Liver (tissue), 8 donors: ENCODE measurements at regions not wholly inside any gene's neighbourhood (a gene's known extent, or its start where the extent isn't known, plus 50 kb on each side); places are given as distances from the start of the nearest gene placed in this dataset.

Source experiments
- DNase-seq: peaks from one replicate; pipeline ENCODE4 v3.0.0-alpha.2; 2017; ENCODE audit warnings: low spot score
- H3K27ac ChIP-seq, 2 donors: one replicate each; pipeline ENCODE4 v1.7.0; 2013; ENCODE audit warnings: inconsistent platforms in 2 of 2, low read length in 2 of 2, control low read depth in 1 of 2, low read depth in 1 of 2, mild to moderate bottlenecking in 1 of 2
- H3K27me3 ChIP-seq, 4 donors: one replicate each; pipeline versions ENCODE4 v1.6.1 to v1.7.0; 2013; ENCODE audit warnings: low read length in 3 of 4, inconsistent platforms in 1 of 4, mild to moderate bottlenecking in 1 of 4, moderate library complexity in 1 of 4; ENCODE audit not compliant: control insufficient read depth in 4 of 4, insufficient read depth in 4 of 4
- H3K36me3 ChIP-seq, 4 donors: one replicate each; pipeline versions ENCODE4 v1.6.1 to v1.7.0; 2013; ENCODE audit warnings: low read length in 3 of 4, mild to moderate bottlenecking in 3 of 4, low read depth in 1 of 4, moderate library complexity in 1 of 4; ENCODE audit not compliant: control insufficient read depth in 4 of 4, insufficient read depth in 3 of 4
- H3K4me1 ChIP-seq, 4 donors: one replicate each; pipeline versions ENCODE4 v1.6.1 to v1.7.0; 2013; ENCODE audit warnings: low read length in 3 of 4, mild to moderate bottlenecking in 3 of 4, moderate library complexity in 1 of 4; ENCODE audit not compliant: control insufficient read depth in 4 of 4, insufficient read depth in 4 of 4
- H3K4me3 ChIP-seq, 3 donors: one replicate each; pipeline versions ENCODE4 v1.6.1 to v1.7.0; 2013; ENCODE audit warnings: low read length in 3 of 3, control low read depth in 1 of 3, low read depth in 1 of 3, mild to moderate bottlenecking in 1 of 3
- H3K9ac ChIP-seq, 2 donors: one replicate each; pipeline ENCODE4 v1.7.0; 2013; ENCODE audit warnings: low read length in 2 of 2, mild to moderate bottlenecking in 2 of 2, moderate library complexity in 2 of 2, control low read depth in 1 of 2, low read depth in 1 of 2
- H3K9me3 ChIP-seq, 4 donors: one replicate each; pipeline versions ENCODE4 v1.6.1 to v1.7.0; 2013; ENCODE audit warnings: low read length in 3 of 4; ENCODE audit not compliant: control insufficient read depth in 4 of 4
- ATF3 ChIP-seq: IDR thresholded peaks from 2 replicates; pipeline ENCODE4 v1.6.1; 2016; ENCODE audit warnings: antibody characterized with exemption
- CTCF ChIP-seq: fragments of 150-350 bp; IDR thresholded peaks from 2 replicates; pipeline ENCODE4 v1.5.1; 2017; ENCODE audit warnings: improper control_type of control experiment, low read depth, low read length; ENCODE audit not compliant: missing input control
- FOXA1 ChIP-seq: IDR thresholded peaks from 2 replicates; pipeline ENCODE4 v1.6.1; 2016; ENCODE audit warnings: antibody characterized with exemption
- FOXA2 ChIP-seq: IDR thresholded peaks from 2 replicates; pipeline ENCODE4 v1.6.1; 2016; ENCODE audit warnings: antibody characterized with exemption
- HNF4A ChIP-seq, 2 donors: conservative IDR thresholded peaks; 2 replicates each; pipeline ENCODE4 v1.6.1; 2016; ENCODE audit warnings: antibody characterized with exemption in 2 of 2, mild to moderate bottlenecking in 2 of 2
- HNF4G ChIP-seq: IDR thresholded peaks from 2 replicates; pipeline ENCODE4 v1.6.1; 2016; ENCODE audit warnings: antibody characterized with exemption
- JUND ChIP-seq, 2 donors: IDR thresholded peaks; 2 replicates each; pipeline ENCODE4 v1.6.1; 2016; ENCODE audit warnings: antibody characterized with exemption in 2 of 2
- MAX ChIP-seq: IDR thresholded peaks from 2 replicates; pipeline ENCODE4 v1.6.1; 2016; ENCODE audit warnings: antibody characterized with exemption
- NR2F2 ChIP-seq: IDR thresholded peaks from 2 replicates; pipeline ENCODE4 v1.6.1; 2016; ENCODE audit warnings: antibody characterized with exemption
- RAD21 ChIP-seq, 2 donors: IDR thresholded peaks; 2 replicates each; pipeline ENCODE4 v1.6.1; 2016; ENCODE audit warnings: antibody characterized with exemption in 2 of 2, mild to moderate bottlenecking in 2 of 2
- REST ChIP-seq: IDR thresholded peaks from 2 replicates; pipeline ENCODE4 v1.6.1; 2016; ENCODE audit warnings: antibody characterized with exemption, mild to moderate bottlenecking
- TAF1 ChIP-seq: conservative IDR thresholded peaks from 2 replicates; pipeline ENCODE4 v1.6.1; 2016; ENCODE audit warnings: antibody characterized with exemption, mild to moderate bottlenecking
- YY1 ChIP-seq: IDR thresholded peaks from 2 replicates; pipeline ENCODE4 v1.6.1; 2016; ENCODE audit warnings: antibody characterized with exemption, mild to moderate bottlenecking
- ZBTB33 ChIP-seq: IDR thresholded peaks from 2 replicates; pipeline ENCODE4 v1.6.1; 2016; ENCODE audit warnings: antibody characterized with exemption
- WGBS: extraction: QIAGEN DNeasy Blood & Tissue Kit; methylation state at CpG from one replicate; pipeline ENCODE4 v1.1.7; 2013; 5-methylcytosine and 5-hydroxymethylcytosine counted together
- donor health status: healthy.
- donor health status: healthy.
- donor health status: healthy.
- donor health status: healthy.
- donor health status: healthy.

GRCh38 chr3:21168471-21168870, 582.5 kb downstream of the ZNF385D start (continued):
- TF ChIP-seq REST (no peak), HNF4A (conservative IDR thresholded peaks at IDR 0.05) (no peak)

GRCh38 chr3:21163956-21164355, 587.1 kb downstream of the ZNF385D start:
- WGBS = 83% methylated on average over 3 of the region's 3 CpGs
- peaks cover 0 to 2% (median 0%) of the 10 kb centered on the region in 4 donors for H3K27me3 ChIP-seq

More at GRCh38 chr3:21163956-21164355, 587.1 kb downstream of the ZNF385D start:
- no peaks in the 10 kb centered on the region for H3K36me3 ChIP-seq
- H3K27ac ChIP-seq = no peak overlapping the region
- TF ChIP-seq MAX (no peak), CTCF (no peak), HNF4G (no peak), ATF3 (no peak), FOXA1 (no peak), FOXA2 (no peak), TAF1 (no peak), RAD21 (IDR thresholded peaks at IDR 0.05) (no peak), JUND (IDR thresholded peaks at IDR 0.05) (no peak), YY1 (no peak), ZBTB33 (no peak), NR2F2 (no peak), REST (no peak)
- no peak overlapping the region for H3K9ac ChIP-seq
- no peak overlapping the region for H3K4me3 ChIP-seq
- no peak for DNase-seq
- no peaks in the 10 kb centered on the region for H3K4me1 ChIP-seq
- no peaks in the 10 kb centered on the region for H3K9me3 ChIP-seq
